ENCODE measurements at regions not wholly inside any gene's neighbourhood (a gene's known extent, or its start where the extent isn't known, plus 50 kb on each side); places are given as distances from the start of the nearest gene placed in this dataset.
"Not testable (repeated sequence)": the region's sequence is repeated elsewhere in the genome, so short reads cannot be mapped to it uniquely, and the experiment has no call there.

DNA sequence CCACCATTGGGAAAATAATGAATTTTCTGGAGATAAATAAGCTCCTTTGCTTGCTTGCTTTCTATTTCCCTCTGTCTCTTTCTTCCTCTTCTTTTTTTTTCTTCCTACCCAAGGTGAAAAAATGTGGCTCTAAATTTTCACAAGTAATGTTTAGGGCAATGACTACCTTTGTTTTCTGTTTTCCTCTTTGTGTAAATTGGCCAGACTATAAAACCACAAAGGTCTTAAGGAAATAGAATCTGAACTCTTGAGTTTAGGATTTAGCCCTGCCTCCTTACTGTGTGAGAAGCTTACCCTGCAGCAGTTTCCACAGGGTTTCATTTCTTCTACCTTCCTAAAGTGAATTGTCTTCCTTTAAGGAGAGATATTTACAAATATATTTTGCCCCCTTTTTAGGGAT lies 330.4 kb downstream of the ARL4A start:
- 0 out of 2 replicates have a peak overlapping the region, but pooled peaks have one; percentile 17 for H3K27ac ChIP-seq
- TF ChIP-seq ZFX (IDR thresholded peaks at IDR 0.05; ENCODE audit: borderline replicate concordance), result no peak
- TF ChIP-seq, protein P1, sequence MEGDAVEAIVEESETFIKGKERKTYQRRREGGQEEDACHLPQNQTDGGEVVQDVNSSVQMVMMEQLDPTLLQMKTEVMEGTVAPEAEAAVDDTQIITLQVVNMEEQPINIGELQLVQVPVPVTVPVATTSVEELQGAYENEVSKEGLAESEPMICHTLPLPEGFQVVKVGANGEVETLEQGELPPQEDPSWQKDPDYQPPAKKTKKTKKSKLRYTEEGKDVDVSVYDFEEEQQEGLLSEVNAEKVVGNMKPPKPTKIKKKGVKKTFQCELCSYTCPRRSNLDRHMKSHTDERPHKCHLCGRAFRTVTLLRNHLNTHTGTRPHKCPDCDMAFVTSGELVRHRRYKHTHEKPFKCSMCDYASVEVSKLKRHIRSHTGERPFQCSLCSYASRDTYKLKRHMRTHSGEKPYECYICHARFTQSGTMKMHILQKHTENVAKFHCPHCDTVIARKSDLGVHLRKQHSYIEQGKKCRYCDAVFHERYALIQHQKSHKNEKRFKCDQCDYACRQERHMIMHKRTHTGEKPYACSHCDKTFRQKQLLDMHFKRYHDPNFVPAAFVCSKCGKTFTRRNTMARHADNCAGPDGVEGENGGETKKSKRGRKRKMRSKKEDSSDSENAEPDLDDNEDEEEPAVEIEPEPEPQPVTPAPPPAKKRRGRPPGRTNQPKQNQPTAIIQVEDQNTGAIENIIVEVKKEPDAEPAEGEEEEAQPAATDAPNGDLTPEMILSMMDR (IDR thresholded peaks at IDR 0.05), result no peak

DNA sequence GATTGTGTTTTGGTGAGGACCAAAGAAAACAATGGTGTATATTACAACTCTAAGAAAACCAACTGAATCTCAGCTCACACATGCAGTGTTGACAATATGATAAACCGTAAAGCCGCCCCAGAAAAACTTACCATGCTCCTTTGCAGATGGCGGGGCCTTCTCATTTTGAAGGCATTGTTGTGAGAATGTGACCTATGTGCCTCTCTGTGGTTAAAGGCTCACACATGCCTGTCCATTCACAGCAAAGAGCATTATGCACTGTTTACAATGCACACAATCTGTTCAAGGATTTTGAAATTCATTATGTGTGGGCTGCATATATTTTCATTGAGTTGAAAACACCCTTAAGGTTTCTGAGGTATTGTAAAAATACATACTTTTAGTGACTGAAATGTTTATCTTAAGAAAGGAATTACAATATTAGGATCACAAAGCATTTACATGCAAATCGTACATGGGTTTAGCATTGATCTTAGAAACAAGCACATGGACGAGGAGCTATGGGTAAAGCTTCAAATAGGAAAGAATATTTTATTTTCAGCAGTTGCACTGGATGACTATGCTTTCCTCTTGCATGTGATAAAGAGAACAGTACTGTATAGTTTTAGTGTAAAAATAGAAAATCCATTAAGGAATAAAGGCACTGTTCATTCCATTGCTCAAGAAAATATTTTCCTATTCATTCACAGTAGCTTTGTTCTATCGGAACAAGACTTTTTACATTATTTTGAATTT lies 334.3 kb downstream of the ARL4A start:
- H3K27ac ChIP-seq, result no peak overlapping the region
- TF ChIP-seq, protein P1 (IDR thresholded peaks at IDR 0.05), result no peak
- no peak for TF ChIP-seq ZFX (IDR thresholded peaks at IDR 0.05; ENCODE audit: borderline replicate concordance)

DNA sequence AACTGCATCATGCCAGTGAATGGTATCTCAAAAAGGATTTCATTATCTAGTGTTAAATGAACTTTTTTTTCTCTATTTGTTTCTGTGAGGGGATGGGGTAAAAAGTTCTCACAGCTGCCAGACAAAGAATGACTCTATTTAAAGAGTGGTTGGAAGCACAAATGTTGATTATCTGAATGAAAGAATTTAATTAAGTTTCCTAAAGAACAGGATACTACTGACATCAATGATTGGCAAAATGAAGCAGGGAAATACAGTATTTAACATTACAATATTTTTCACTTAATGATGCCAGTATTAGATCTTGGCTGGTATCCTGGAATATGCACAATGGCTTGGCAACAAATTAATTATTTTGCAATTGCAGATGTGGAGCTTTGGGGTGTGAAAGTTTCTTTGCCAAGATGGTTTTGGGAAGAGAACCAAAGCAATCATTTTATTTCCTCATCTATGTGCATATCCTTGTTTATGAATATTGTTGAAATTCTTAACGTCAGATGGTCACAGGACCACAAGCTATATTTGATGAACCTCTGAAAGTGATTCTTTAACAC lies 336.8 kb downstream of the ARL4A start:
- no peak overlapping the region for H3K27ac ChIP-seq
- TF ChIP-seq, protein P1 (IDR thresholded peaks at IDR 0.05), result no peak
- TF ChIP-seq ZFX (IDR thresholded peaks at IDR 0.05; ENCODE audit: borderline replicate concordance), result no peak

DNA sequence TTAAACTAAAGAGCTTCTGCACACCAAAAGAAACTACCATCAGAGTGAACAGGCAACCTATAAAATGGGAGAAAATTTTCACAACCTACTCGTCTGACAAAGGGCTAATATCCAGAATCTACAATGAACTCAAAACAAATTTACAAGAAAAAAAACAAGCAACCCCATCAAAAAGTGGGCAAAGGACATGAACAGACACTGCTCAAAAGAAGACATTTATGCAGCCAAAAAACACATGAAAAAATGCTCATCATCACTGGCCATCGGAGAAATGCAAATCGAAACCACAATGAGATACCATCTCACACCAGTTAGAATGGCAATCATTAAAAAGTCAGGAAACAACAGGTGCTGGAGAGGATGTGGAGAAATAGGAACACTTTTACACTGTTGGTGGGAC lies 337.6 kb downstream of the ARL4A start:
- H3K27ac ChIP-seq, result not testable (repeated sequence)

DNA sequence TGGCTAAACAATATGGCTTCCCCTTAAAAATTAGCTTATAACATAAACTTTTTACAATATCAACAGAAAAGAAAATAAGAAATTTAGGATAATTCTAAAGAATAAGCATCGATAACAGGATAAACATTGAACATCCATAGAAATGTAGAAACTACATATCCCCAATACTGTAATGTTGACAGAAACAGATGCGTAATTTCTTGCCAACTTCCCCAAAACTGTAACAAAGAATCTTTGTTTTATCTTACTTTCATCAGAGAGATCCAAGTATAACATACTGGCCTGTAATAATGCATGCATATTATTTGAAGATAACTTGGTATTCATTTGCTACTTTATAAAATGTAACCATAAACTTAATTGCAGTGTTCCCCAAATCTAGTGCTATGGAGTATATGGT lies 339.9 kb downstream of the ARL4A start:
- TF ChIP-seq, protein P1 (IDR thresholded peaks at IDR 0.05), result no peak
- TF ChIP-seq ZFX (IDR thresholded peaks at IDR 0.05; ENCODE audit: borderline replicate concordance), result no peak
- H3K27ac ChIP-seq, result no peak overlapping the region

DNA sequence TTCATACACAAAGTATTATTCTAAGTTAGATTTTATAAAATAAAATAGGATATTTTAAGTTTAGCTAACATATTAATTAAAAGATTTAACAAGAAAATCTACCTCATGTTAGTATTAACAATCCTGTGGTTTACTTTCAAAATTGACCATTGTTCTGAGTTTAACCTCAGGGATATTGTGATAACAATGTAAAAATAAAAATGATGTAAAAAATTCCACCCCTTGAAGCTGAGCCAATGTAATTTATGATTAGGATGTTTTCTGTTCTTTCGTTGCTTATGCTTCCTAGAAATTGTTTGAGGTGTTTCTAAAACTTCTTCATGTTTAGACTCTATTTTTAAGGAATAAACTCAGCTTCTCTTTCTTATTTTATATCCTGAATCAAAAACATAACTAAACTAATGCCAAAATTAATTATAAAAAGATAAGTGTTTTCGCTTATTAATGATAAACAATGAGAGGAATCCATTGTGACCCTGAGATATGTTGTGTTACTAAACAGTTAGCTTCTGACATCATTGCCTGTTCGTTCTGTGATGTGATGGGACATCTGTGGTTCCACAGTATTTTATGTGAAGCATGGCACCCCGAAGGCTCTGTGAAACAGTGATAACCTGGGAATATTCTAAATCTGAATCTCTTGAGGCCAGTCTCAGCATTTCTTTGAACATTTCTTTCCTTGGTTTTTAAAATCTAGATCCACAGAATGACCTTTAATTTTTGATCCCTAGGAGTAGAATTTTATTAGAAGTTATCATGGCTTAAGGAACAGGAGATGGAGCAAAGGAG lies 340.8 kb downstream of the ARL4A start:
- H3K27ac ChIP-seq, result no peak overlapping the region

DNA sequence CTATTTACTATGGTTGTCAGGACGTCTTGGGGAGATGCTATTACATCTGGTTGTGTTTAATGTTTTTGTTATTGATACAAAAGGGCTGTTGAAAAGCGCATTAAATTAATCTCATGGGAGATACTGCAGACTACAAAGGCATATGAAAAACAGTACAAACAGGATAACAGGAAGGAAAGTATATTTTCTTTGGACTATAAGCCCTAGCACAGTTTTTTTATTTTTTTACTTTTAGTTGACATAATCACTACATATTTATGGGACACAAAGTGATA lies 341.3 kb downstream of the ARL4A start:
- no peak for TF ChIP-seq ZFX (IDR thresholded peaks at IDR 0.05; ENCODE audit: borderline replicate concordance)
- TF ChIP-seq, protein P1 (IDR thresholded peaks at IDR 0.05), result no peak
- no peak overlapping the region for H3K27ac ChIP-seq

More for the DNA sequence above, 340.8 kb downstream of the ARL4A start:
- TF ChIP-seq, protein P1 (IDR thresholded peaks at IDR 0.05), result no peak
- no peak for TF ChIP-seq ZFX (IDR thresholded peaks at IDR 0.05; ENCODE audit: borderline replicate concordance)

Measured in 22Rv1 (cell line).